Thyroid gland (tissue), 4 donors: ENCODE measurements at regions not wholly inside any gene's neighbourhood (a gene's known extent, or its start where the extent isn't known, plus 50 kb on each side); places are given as distances from the start of the nearest gene placed in this dataset.

Source experiments
- POLR2A ChIP-seq, 2 donors: fragments of 450-650 bp; IDR thresholded peaks; one replicate each; pipeline ENCODE4 v1.6.1; 2017; ENCODE audit warnings: antibody characterized with exemption in 2 of 2, mild to moderate bottlenecking in 2 of 2, moderate library complexity in 1 of 2
- TF ChIP-seq, protein P1 (sequence below), 6 experiments: fragments of 200-600 bp in 3 of 6; fragments of 450-650 bp in 3 of 6; sonication (generic) in 3 of 6; IDR thresholded peaks; one replicate each; pipeline ENCODE4 v1.5.1; 2016 to 2019; ENCODE audit warnings: antibody characterized with exemption in 6 of 6, mild to moderate bottlenecking in 2 of 6, inconsistent platforms in 1 of 6, moderate library complexity in 1 of 6

DNA sequence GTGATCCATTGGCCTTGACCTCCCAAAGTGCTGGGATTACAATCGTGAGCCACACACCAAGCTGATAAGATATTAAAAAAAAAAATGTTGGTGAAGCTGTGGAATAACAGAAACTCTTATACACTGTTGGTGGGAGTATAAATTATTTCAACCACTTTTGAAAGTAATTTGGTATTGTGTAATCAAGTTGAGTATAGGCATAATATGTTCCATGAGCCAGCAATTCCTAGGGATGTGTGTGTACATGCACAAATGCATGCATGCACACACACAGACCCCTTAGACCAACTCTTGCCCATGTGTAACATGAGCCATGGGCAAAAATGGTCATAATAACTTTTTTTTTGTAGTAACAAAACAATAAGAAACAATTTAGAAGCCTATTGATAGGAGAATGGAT, 130.2 kb upstream of the ANKRD28 start:
- TF ChIP-seq, protein P1, sequence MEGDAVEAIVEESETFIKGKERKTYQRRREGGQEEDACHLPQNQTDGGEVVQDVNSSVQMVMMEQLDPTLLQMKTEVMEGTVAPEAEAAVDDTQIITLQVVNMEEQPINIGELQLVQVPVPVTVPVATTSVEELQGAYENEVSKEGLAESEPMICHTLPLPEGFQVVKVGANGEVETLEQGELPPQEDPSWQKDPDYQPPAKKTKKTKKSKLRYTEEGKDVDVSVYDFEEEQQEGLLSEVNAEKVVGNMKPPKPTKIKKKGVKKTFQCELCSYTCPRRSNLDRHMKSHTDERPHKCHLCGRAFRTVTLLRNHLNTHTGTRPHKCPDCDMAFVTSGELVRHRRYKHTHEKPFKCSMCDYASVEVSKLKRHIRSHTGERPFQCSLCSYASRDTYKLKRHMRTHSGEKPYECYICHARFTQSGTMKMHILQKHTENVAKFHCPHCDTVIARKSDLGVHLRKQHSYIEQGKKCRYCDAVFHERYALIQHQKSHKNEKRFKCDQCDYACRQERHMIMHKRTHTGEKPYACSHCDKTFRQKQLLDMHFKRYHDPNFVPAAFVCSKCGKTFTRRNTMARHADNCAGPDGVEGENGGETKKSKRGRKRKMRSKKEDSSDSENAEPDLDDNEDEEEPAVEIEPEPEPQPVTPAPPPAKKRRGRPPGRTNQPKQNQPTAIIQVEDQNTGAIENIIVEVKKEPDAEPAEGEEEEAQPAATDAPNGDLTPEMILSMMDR (IDR thresholded peaks at IDR 0.05), result no peak
- TF ChIP-seq POLR2A (IDR thresholded peaks at IDR 0.05), result no peak
